Caco-2 (cell line): ENCODE measurements at regions not wholly inside any gene's neighbourhood (a gene's known extent, or its start where the extent isn't known, plus 50 kb on each side); places are given as distances from the start of the nearest gene placed in this dataset.

Experiments
- BruUV-seq: library from RNA; stranded (reverse); fragments of 400-500 nt; replicated peaks from 2 replicates; lab custom pipeline; 2021; lab: Mats Ljungman, UMichigan
- CTCF ChIA-PET: fragments of 300-600 bp; sonication (Branson Sonifier 250); formaldehyde crosslinking; loops from one replicate; lab custom pipeline; 2022; ENCODE audit warnings: antibody characterized with exemption; lab: Charles Lee
- POLR2A ChIA-PET: fragments of 300-600 bp; sonication (Branson Sonifier 250); formaldehyde crosslinking; loops from one replicate; lab custom pipeline; 2022; ENCODE audit warnings: antibody characterized with exemption; lab: Charles Lee
- DNase-seq, 2 experiments: peaks; one replicate each; pipeline versions ENCODE4 v3.0.0 to v3.0.0-alpha.2; 2020 to 2022
- H3K27me3 ChIP-seq: replicated peaks from 2 replicates; pipeline ENCODE4 v1.6.0; 2011; ENCODE audit warnings: low read length; ENCODE audit not compliant: control insufficient read depth, insufficient read depth
- H3K36me3 ChIP-seq: 2 replicates; pipeline ENCODE4 v1.5.1; 2011; ENCODE audit warnings: low read length; ENCODE audit not compliant: control insufficient read depth, insufficient read depth
- H3K4me1 ChIP-seq: fragments of 250-450 bp; sonication (Bioruptor Pico); 2 replicates; pipeline ENCODE4 v1.5.1; 2020; ENCODE audit warnings: mild to moderate bottlenecking
- H3K4me3 ChIP-seq: 2 replicates; pipeline ENCODE4 v1.5.1; 2011; ENCODE audit warnings: low read depth, mild to moderate bottlenecking, control low read depth, low read length
- H3K9me3 ChIP-seq: fragments of 250-450 bp; sonication (Bioruptor Pico); 2 replicates; pipeline ENCODE4 v1.5.1; 2020; ENCODE audit warnings: mild to moderate bottlenecking, moderate library complexity
- H3K27ac Mint-ChIP-seq: one replicate; pipeline ENCODE4 v1.8.0; 2022; ENCODE audit warnings: mixed read lengths; ENCODE audit not compliant: unreplicated experiment
- H3K27me3 Mint-ChIP-seq: one replicate; pipeline ENCODE4 v1.8.0; 2022; ENCODE audit warnings: mixed read lengths; ENCODE audit not compliant: insufficient read depth, unreplicated experiment
- H3K36me3 Mint-ChIP-seq: one replicate; pipeline ENCODE4 v1.8.0; 2022; ENCODE audit warnings: mild to moderate bottlenecking, mixed read lengths; ENCODE audit not compliant: insufficient read depth, unreplicated experiment
- H3K4me1 Mint-ChIP-seq: one replicate; pipeline ENCODE4 v1.8.0; 2022; ENCODE audit warnings: low read depth, mixed read lengths; ENCODE audit not compliant: unreplicated experiment
- H3K4me3 Mint-ChIP-seq: one replicate; pipeline ENCODE4 v1.8.0; 2022; ENCODE audit warnings: mild to moderate bottlenecking, moderate library complexity, mixed read lengths; ENCODE audit not compliant: unreplicated experiment
- H3K9me3 Mint-ChIP-seq: one replicate; pipeline ENCODE4 v1.8.0; 2022; ENCODE audit warnings: mixed read lengths; ENCODE audit not compliant: unreplicated experiment
- CTCF ChIP-seq, 2 experiments: fragments of 200-600 bp in 1 of 2; IDR thresholded peaks; 1 replicate in 1 of 2; 2 replicates in 1 of 2; pipeline versions ENCODE4 v1.5.1 to v1.8.0; 2011 to 2022; ENCODE audit warnings: antibody characterized with exemption in 1 of 2, control low read depth in 1 of 2, inconsistent platforms in 1 of 2, low read depth in 1 of 2, low read length in 1 of 2, mild to moderate bottlenecking in 1 of 2, moderate library complexity in 1 of 2; ENCODE audit not compliant: insufficient read depth in 1 of 2, severe bottlenecking in 1 of 2, unreplicated experiment in 1 of 2
- intact Hi-C: fragments of 100-400 bp; cut with micrococcal nuclease; formaldehyde crosslinking; loops from one replicate; pipeline ENCODE4 v1.10.0; 2022; ENCODE audit not compliant: unreplicated experiment

- Mint-ChIP-seq H3K4me1 (peaks cover 9% of the 10 kb centered on the region), H3K4me3 (no peak overlapping the region), H3K9me3 (no peaks in the 10 kb centered on the region), H3K27me3 (peaks cover 7% of the 10 kb centered on the region), H3K27ac (no peak overlapping the region), H3K36me3 (no peaks in the 10 kb centered on the region)
- no peak for DNase-seq
- TF ChIP-seq CTCF (IDR thresholded peaks at IDR 0.05; ENCODE audit: insufficient read depth in 1 of 2, low read depth in 1 of 2, low read length in 1 of 2, severe bottlenecking in 1 of 2, unreplicated experiment in 1 of 2), result no peak
- peaks cover 19% of the 10 kb centered on the region for H3K4me1 ChIP-seq
- H3K27me3 ChIP-seq, result no peaks in the 10 kb centered on the region
- ChIA-PET CTCF (interaction anchor here (0.7 kb wide), 1 partner anchor 11 kb away, joined by 3 read pairs; no protein-coding TSS in a partner anchor), POLR2A (no interaction called here)
- no peaks in the 10 kb centered on the region for H3K9me3 ChIP-seq
- BruUV-seq, result no TSS peak
- no peak overlapping the region for H3K4me3 ChIP-seq
- intact Hi-C loops, result no loop called here
- no peaks in the 10 kb centered on the region for H3K36me3 ChIP-seq
Observed at GRCh38 chr11:130526846-130527245, 78.4 kb downstream of the ADAMTS15 start.

DNA sequence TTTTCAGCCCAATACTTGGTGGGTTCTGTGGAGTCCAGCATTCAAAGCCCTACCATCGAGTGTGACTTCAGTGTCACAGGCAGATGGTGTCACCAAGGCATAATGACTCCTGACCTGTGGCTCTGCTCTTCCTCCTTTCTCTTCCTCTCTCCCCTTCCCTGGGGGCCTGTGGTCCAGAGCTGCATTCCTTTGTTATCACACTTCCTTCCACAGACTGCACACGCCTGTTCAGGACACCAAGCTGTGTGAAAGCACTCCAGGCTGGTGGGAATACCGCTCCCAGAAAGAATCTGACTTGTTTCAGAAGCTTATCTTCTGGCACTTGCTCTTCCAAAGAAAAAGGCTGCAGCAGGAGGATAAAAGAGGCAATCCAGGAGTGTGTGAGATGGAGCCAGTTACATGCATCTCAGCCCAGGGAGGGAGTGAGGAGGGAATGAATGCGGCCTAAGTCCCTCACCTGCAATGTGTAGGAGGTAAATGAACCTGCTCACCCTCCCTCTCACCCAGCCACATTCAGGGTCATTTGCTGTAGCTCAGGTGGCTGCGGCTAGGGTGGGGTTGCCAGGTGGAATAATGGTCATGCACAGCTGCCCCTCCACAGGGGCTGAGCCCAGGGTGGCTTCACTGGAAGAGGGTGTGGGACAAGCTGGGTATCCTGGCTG lies 79.3 kb downstream of the ADAMTS15 start:
- TF ChIP-seq CTCF (IDR thresholded peaks at IDR 0.05; ENCODE audit: insufficient read depth in 1 of 2, low read depth in 1 of 2, low read length in 1 of 2, severe bottlenecking in 1 of 2, unreplicated experiment in 1 of 2), result no peak
- no peaks in the 10 kb centered on the region for H3K27me3 ChIP-seq
- H3K4me1 Mint-ChIP-seq, result peaks cover 9% of the 10 kb centered on the region
- no peaks in the 10 kb centered on the region for H3K9me3 Mint-ChIP-seq
- H3K27ac Mint-ChIP-seq, result no peak overlapping the region
- H3K4me1 ChIP-seq, result peaks cover 12% of the 10 kb centered on the region
- POLR2A ChIA-PET, result no interaction called here
- H3K36me3 Mint-ChIP-seq, result no peaks in the 10 kb centered on the region
- H3K27me3 Mint-ChIP-seq, result peaks cover 7% of the 10 kb centered on the region
- H3K36me3 ChIP-seq, result no peaks in the 10 kb centered on the region
- intact Hi-C loops, result no loop called here
- no peak overlapping the region for H3K4me3 ChIP-seq
- CTCF ChIA-PET, result interaction anchor here (0.7 kb wide), 1 partner anchor 12 kb away, joined by 3 read pairs; no protein-coding TSS in a partner anchor
- BruUV-seq, result no TSS peak
- H3K4me3 Mint-ChIP-seq, result no peak overlapping the region
- DNase-seq, result peak in 1 of 2 experiments; percentile 61
- H3K9me3 ChIP-seq, result no peaks in the 10 kb centered on the region

DNA sequence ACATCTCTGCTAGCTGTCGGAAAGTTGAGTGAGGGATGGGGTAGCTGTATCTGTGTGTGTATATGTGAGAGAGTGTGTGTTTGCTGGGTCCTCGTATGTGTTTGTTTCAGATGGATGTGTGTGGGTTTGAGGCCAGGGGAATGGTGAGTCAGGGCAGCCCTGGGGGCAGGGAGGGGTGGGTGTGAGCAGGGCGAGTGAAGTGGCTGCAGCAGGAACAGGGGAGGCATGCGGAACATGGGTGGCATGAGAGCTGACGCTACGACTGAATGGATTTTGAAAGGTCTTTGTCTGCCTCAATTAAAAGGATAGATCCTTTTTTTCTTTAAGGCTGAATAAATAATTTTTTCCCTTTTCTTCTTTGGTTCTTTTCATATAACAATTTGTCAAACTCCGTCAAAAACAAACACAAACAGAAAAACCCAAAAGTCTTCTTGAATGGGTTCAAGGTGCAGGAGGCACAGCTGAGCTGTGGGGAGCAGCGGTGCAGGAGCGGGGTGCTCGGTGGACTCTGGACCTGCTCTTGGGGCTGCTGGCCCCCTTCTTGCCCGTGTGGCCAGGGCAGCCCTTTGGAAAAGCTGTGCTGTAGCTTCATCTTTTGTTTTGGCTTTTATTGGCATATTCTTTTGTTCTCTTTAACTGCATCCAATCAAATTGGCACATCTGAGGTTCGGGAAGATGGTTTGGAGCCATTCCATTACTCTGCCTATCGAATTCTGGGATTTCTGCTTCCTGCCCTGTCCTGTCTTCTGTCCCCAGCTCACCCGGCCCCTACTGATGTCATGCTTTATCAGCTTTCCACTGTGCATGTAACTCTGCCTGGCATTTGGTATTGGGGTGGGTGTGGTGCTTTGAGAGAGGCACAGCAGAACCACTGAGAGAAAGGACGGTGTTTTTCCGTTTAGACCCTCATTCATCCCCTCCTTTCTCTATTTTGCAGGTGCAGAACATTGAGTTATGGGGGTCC lies 80.1 kb downstream of the ADAMTS15 start:
- intact Hi-C loops, result no loop called here
- POLR2A ChIA-PET, result no interaction called here
- CTCF ChIA-PET, result no interaction called here
- no TSS peak for BruUV-seq
- no peaks in the 10 kb centered on the region for H3K36me3 ChIP-seq
- TF ChIP-seq CTCF (IDR thresholded peaks at IDR 0.05; ENCODE audit: insufficient read depth in 1 of 2, low read depth in 1 of 2, low read length in 1 of 2, severe bottlenecking in 1 of 2, unreplicated experiment in 1 of 2), result no peak
- H3K4me3 ChIP-seq, result no peak overlapping the region
- H3K4me1 Mint-ChIP-seq, result peaks cover 9% of the 10 kb centered on the region
- H3K36me3 Mint-ChIP-seq, result no peaks in the 10 kb centered on the region
- no peaks in the 10 kb centered on the region for H3K9me3 ChIP-seq
- H3K4me1 ChIP-seq, result peaks cover 12% of the 10 kb centered on the region
- H3K4me3 Mint-ChIP-seq, result no peak overlapping the region
- H3K27me3 ChIP-seq, result no peaks in the 10 kb centered on the region
- peaks cover 7% of the 10 kb centered on the region for H3K27me3 Mint-ChIP-seq
- no peak for DNase-seq
- H3K9me3 Mint-ChIP-seq, result no peaks in the 10 kb centered on the region
- no peak overlapping the region for H3K27ac Mint-ChIP-seq
